Stimulated activated CD8-positive, alpha-beta memory T cell treated with anti-CD3 and anti-CD28 coated beads, Interleukin-7, amount 100 ng/mL, for 1 hour (primary cell): ENCODE measurements at regions not wholly inside any gene's neighbourhood (a gene's known extent, or its start where the extent isn't known, plus 50 kb on each side); places are given as distances from the start of the nearest gene placed in this dataset.

ENCODE experiments used
- DNase-seq, 2 donors: peaks; one replicate each; pipeline ENCODE4 v3.0.0-alpha.2; 2020; ENCODE audit warnings: low read depth in 2 of 2

DNA sequence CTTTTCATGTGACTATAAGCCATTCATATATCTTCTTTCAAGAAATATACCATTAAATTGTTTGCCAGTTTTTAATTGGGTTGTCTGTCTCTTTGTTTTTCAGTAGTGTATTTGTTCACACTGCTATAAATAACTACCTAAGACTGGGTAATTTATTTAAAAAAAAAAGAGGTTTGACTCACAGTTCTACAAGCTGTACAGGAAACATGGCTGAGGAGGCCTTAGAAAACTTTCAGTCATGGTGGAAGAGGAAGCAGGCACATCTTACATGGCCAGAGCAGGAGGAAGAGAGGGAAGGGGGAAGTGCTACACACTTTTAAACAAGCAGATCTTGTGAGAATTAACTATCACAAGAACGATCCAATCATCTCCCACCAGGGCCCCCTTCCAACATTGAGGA is 255.3 kb downstream of the EPM2A start:
- no peak for DNase-seq

DNA sequence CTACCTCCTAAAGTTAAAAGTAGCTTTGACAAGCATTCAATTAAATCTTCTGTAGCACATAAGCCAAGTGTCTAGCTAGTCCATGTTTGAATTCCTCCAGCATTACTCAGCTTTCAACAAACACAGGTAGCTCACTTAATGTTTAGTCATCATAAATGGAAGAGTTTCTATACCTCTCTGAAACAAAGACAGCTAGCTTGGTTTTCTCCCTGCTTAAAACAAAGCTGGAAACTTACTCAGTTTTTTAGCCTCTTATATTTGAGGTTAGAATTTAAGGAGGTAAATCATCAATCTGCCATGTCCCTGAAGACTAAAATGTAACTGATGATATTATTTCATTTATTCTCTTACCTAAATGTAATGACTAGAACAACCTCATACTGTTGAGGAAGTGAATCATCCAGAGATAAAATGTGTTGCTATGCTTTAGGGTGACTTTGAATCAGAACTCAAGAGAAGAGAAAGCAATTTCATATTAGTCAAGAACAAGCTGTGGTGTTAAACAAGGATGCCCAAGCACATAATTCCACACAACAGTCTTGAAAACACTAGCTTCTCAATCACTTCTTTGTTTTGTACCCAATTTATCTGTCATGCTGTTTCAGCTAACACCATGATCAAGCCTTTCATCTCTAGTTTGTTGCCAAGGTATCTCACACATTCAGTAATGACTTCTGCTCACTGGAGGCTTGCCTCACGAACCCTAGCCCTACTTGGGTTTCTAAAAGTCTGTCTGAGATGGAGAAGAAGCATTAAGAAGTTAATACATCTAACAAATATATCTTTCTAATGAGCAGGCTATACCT is 251.9 kb downstream of the EPM2A start:
- DNase-seq: no peak

DNA sequence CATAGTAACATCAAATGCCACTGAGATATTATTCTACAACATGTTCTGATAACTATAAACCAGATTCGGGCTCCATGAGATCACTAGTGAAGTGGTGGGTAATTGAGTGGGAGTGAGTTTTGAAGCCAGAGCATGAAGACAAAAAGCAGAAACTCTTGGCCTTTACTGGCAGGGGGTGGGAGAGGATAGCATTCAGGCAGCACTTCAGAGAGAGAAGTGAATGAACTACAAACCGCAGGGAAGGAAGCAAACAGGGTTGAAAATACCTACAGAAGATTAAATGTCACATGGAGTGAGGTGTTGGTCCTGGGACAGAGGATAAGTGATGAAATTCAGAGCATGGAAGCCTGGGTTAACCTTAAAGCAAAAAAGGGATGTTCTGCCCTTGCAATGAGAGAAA is 250.0 kb downstream of the EPM2A start:
- no peak for DNase-seq

DNA sequence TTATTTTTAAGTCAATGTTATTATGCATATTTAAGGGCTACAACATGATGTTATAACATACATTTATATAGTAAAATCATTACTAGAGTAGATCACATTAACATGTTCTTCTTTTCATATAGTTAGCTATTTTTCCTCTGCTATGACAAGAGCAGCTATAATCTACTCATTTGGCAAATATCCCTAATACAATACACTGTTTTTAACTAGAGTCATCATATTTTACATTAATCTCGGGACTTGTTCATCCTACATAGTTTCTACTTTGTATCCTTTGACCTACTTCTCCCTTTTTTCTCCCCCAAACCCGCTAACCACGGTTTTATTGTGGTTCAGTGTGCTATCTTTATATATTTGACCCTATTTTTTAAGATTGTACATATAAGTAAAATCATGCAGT is 249.0 kb downstream of the EPM2A start:
- DNase-seq: no peak

DNA sequence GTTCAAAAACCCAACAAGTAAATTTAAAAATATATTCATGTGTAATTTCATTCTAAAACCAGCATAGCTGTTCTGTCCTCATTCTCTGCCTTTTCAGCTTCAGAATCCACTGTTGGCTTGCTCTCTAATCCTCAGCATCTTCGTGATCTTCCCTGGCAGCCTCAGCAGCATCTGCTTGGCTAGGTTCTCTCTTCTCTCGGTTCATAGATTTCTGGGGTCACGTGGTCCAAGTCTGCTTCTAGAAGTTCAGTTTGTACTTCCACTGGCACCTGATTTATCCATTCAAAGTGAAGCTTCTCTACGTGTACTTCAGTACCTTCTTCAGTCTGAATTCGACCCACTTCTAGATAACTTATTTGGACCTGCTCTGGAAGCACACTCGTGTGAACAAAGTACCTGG is 245.7 kb downstream of the EPM2A start:
- no peak for DNase-seq

DNA sequence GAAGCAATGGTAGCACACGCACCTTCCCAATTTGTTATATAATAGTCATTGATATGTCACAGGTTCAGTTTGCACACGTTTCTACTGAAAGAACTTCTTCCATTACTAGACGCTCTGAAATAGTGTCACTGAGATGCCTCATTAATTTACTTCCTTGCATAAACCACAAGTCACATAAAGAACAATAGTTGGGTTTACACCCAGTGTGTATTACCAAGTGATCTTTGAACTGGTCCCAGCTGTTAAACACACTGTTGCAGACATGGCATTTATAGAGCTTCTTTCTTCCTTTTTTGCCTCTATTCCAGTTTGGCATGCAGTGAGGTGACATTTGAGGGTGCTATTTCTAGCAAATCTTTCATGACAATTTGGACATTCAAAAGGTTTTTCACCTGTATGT is 245.3 kb downstream of the EPM2A start:
- DNase-seq: no peak

DNA sequence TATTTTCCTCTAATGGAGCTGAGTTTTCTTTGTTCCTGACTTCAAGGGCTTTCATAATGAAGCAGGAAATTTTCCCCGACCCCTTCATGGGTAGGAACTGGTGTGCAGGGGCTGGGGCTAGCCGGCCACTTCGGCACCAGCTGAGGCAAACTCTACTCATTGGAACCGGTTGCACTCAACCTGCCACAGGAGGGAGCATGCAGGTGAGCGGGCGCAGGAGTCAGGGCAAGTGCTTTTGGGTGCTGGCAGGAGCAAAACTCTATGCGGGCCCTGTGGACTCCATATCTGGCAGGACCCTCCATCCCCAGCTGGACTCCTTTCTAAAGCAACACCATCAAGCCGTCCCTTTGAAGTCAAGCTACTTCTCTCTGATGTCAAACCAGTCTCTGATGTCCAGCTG is 244.2 kb downstream of the EPM2A start:
- no peak for DNase-seq

DNA sequence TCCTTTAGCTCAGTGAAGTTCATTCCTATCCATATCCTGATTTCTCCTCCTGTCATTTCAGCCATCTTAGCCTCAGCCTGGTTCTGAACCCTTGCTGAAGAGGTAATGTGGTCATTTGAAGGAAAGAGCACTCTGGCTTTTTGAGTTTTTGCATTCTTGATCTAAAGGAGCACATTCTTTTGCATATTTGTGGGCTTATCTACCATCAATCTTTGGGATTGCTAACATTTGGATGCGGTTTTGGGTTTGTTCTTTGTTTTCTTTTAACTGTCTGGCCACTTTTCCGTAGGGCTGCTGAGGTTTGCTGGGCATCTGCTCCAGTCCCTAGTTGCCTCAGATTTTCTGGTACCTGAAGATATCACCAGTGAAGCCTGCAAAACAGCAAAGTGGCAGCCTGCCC is 238.3 kb downstream of the EPM2A start:
- DNase-seq: no peak

DNA sequence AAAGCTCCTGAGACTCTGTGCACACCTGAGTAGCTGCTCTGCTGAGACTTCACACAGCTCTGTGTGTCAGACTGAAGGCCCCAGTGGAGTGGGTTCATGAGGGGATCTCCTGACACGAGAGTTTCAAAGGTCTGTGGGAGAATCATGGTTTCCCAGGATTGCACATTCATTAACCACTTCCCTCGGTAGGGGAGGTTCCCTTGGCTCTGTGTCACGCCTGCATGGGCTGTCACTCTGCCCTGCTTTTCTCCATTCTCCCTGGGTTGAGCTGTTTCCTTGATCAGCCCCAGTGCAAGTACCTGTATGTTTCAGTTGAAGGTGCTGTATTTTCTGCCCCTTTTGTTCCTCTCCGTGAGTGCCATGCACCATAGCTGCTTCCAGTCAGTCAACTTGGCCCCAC is 236.9 kb downstream of the EPM2A start:
- DNase-seq: no peak

DNA sequence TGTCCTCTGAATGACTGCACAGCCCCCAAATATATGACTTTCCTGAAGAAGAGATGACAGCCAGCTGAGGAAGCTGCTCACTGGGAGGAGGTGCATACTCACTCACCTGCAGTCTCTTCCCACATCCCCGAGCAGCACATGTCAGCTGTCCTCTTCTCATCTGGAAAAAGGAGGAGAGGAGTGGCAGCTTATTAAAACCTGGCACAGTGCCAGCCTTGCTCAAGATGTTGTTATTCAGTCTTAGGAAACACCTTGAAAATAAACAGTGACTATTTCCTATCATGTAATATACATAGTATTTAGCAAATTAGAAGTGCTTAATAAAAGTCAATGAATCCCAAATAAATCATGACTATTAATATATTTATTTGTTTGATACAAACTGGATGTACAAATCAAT is 232.9 kb downstream of the EPM2A start:
- no peak for DNase-seq

DNA sequence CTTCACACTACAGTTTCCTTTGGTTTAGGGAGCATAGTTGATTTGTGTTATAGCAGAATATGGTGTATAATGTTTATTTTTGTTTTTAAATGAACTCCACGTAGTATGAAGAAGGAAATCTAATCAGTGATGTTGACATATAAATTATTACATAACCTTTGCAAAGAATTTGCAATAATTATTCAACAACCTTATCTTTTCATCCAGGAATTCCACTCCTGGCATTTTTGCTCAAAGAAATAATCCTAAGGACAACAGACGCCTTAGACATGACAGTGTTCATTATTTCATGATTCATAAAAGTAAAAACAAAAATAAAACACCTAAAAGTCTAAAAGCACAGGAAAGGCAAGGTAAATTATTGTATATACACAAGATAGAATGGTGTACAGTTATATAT is 229.2 kb downstream of the EPM2A start:
- no peak for DNase-seq

DNA sequence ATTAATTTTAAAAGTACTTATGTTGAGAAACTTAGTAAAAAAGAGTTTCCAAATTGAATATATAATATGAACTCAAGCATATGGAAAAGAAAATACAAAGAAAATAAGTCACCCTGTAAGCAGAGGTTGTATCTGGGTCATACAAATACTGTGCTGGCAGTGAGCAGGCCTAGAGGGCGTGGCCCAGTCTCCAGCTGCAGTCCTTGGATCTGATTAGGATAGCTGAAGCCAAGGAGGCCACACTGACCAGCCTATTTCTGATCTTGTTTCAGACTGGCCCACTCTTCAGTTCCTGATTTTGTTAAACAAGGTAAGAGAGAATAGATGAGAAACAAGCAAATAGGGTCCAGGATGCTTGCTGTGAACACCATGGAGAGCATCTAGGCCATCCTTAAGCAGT is 228.8 kb downstream of the EPM2A start:
- DNase-seq: no peak

DNA sequence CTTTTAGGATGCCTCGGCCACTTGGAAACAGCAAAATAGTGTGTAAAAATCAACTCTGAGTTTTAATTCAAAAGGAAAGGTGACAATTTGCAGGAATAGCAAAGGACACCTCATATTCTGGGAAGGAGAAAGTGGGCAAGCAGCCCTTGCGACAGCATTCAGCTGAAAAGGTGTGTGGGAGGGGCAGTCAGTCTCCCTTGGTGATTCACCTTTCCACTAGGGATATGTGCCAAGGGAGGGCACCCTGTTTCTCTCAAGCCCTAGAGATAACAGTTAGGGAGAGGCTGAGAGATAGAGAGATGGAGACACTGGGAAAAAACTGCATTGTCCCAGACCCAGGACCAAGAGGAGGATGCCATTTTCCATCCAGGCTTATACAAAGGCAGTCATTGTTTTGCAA is 228.1 kb downstream of the EPM2A start:
- DNase-seq: no peak

DNA sequence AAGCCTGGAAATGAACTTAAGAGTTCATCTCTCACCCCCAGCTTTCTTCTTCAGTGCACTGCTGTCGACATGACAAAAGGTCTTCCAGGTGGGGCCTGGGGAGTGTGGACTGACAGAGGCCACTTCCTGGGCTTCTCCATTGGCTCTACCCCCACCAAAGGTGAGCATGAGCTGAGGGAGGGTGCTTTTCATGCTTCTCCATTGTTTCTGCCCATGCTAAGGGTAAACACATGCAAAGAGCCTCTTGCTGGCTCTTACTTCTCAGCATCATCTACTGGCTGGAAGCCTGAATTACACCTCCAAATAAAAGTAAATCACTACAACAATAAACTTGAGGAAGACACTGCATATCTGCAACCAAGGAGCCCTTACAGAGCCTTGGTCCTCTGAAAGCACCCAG is 227.2 kb downstream of the EPM2A start:
- no peak for DNase-seq

DNA sequence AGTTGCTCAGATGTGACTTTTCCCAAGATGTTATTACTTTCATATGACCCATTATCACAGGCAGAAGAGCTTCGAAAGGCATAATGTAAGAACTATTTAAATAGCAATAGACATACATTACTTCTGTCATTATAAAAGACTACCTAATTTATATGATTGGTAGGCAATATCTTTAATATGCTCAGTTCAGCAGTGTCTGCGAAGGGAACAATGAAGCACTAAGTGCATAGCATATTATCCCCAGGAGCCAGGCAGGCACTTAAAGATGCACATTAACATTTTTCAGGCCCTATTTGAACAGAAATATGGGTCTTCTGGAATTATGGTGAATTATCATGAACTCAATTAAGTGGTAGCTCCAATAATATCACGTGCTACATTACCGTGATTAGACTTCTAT is 217.8 kb downstream of the EPM2A start:
- DNase-seq: no peak

DNA sequence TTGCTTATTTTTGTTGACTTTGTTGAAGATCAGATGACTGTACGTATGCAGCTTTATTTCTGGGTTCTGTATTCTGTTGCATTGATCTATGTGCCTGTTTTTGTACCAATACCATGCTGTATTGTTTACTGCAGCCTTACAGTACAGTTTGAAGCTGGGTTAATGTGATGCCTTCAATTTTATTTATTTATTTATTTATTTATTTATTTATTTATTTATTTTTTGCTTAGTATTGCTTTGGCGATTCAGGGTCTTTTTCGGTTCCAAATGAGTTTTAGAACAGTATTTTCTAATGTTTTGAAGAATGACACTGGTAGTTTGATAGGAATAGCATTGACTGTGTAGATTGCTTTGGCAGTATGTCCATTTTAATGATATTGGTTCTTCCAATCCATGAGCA is 210.3 kb downstream of the EPM2A start:
- no peak for DNase-seq

DNA sequence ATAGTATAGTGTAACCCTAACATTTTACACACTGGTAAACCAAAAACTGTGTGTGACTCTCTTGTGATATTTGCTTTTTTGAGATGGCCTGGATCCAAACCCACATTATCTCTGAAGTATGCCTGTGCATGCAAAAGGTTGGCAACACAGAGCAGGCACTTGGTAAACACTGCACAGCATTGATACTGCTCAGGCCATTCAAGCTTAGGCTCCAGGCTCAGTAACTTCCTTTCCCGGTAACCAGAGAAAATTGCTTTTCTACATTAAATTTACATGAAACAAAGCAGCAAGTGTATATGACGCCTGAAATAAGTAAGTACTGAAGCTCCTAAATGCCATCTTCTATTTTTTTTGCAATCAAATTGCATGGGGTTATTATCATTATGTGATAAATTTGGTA is 205.7 kb downstream of the EPM2A start:
- DNase-seq: no peak

DNA sequence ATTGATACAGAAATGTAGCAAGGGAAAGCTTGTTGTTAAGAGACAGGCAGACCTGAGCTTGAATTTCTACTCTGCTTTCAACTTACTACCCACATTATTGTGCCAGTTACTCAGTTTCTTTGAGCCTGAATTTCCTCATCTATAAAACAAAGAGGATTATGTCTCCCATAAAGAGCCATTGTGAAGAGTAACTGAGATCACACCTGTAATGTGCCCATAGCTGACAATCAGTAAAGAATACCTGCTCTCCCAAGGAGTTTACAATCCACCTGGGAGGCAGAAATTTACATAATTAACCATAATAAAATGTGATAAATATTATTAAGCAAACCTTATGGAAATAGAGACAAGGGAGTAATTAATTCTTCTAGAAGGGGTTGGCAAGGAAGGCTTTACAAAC is 204.9 kb downstream of the EPM2A start:
- no peak for DNase-seq

DNA sequence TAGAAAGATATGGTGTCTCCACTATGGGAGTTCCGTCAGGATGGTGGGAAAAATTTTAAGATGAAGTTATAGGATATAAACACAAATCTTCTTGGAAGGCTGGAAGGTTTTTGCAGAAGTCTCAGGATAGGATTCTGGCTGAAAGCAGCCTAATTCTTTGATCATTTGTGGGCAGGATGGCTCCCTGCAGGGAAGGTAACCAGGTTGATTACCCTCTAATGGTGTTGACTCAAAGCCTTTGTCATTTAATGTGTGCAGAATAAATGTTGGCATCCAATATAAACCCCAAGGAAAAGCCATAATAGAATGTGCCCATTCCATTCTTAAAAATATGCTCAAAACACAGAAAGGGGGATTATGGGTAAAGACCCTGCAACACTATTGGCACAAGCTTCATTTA is 204.3 kb downstream of the EPM2A start:
- no peak for DNase-seq

DNA sequence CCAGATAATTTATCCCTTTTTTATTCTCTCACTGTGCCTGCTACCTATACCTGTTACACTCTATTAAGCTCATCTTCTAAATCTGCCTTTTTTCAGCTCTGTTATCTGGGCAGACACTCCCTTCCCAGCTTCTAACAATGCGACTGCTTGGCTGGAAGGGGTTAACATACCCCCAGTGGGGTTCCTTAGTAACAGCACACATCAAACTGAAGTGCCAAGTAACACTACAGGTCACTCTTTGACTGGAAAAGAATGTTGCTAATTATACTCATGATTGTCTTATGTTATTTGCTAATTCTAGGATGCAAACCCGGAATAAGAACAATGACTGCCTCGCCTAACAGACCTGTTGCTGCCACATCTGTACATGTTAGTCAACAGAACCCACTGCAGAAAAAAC is 203.5 kb downstream of the EPM2A start:
- DNase-seq: no peak

DNA sequence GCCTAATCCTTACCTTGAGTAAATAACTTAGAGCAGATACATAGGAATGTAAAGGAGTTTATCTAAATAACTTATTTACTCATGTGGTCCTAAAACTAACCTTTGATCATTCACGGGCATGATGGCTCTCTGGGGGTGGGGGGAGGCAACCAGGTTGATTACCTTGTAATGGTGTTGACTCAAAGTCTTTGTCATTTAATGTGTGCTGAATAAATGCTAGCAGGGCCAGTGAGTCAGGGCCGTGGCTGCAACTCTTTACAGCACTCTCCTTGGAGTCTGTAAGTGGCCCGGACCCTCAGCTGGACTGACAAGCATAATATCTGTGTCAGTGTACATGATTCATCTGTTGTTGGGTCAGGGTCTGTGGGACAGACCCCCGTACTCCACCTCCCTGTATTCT is 203.0 kb downstream of the EPM2A start:
- DNase-seq: no peak

DNA sequence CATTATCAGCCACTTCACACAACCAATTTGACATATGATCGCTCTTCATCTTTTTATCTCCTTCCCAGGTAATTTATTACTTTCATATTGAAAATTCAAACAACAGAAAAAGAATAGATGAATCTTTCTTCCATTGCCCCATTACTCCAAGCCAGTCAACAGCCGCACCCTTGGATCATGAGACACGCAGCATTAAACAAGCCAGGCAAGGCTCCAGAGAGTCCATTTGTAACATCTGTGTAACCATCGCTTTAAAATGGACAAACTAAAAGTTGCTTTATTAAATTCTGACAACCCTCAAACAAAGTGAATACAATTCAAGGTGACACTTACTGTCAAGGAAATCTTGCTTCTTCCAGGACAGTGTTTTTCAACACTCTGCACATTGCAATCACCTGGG is 200.3 kb downstream of the EPM2A start:
- DNase-seq: no peak

DNA sequence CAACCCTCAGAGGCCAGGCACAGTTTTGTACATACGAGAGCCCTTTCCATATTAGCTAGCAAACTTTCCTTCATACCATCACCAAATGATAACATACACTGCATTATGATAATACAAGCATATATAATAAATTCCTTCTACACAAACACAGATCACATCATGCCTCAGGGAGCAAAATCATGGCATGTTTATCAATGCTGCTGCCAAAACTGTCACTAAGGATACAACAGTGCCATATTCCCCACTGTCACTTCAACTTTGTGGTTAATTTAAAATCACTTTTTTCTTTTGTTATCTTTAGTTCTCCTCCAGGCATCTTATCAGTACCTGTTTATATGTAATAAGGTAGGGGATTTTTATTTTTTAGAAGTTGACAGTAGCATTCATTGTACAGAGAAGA is 196.3 kb downstream of the EPM2A start:
- DNase-seq: no peak

DNA sequence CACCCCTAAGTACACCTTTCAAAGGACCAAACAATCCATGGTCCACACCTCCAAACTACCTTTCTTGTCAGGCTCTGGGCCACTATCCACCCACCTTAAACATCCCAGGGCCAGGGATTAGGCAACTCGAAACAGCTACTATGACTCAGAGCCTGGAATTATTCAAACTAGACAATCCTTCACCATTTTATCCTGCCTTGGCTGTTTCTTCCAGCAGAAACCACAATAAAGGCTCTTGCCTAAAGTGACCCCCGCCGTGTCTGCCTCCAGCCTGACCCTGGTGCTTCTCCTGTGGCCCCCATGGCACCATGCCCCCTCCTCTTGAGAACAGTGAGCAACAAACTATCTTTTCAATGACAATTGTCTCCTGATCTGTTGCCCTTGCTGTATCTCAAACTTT is 195.5 kb downstream of the EPM2A start:
- no peak for DNase-seq
